HG03025 (cell line): ENCODE measurements at regions not wholly inside any gene's neighbourhood (a gene's known extent, or its start where the extent isn't known, plus 50 kb on each side); places are given as distances from the start of the nearest gene placed in this dataset.
"Not testable (repeated sequence)": the region's sequence is repeated elsewhere in the genome, so short reads cannot be mapped to it uniquely, and the experiment has no call there.

ENCODE experiments used
- ATAC-seq: cut with Tn5 transposase; IDR thresholded peaks from one replicate; pipeline ENCODE4 v1.9.1; 2021; ENCODE audit warnings: mild to moderate bottlenecking, moderate library complexity; ENCODE audit not compliant: unreplicated experiment, low FRiP score

GRCh38 chr3:110568246-110568645 lies 503.4 kb upstream of the NECTIN3 start:
- no peak for ATAC-seq

- ATAC-seq = no peak
These were observed 502.5 kb upstream of the NECTIN3 start for GRCh38 chr3:110569073-110569472.

GRCh38 chr3:110575702-110576101 lies 495.9 kb upstream of the NECTIN3 start:
- no peak for ATAC-seq

- no peak for ATAC-seq
These were observed 494.7 kb upstream of the NECTIN3 start for GRCh38 chr3:110576960-110577359.

GRCh38 chr3:110577854-110578253 lies 493.8 kb upstream of the NECTIN3 start:
- no peak for ATAC-seq

- ATAC-seq = no peak
These were observed 491.6 kb upstream of the NECTIN3 start for GRCh38 chr3:110579840-110580550.

- ATAC-seq = no peak
These were observed 488.2 kb upstream of the NECTIN3 start for GRCh38 chr3:110583373-110583935.

- no peak for ATAC-seq
These were observed 482.7 kb upstream of the NECTIN3 start for GRCh38 chr3:110588906-110589305.

- ATAC-seq = no peak
These were observed 482.3 kb upstream of the NECTIN3 start for GRCh38 chr3:110589341-110589740.

GRCh38 chr3:110593749-110594148 lies 477.9 kb upstream of the NECTIN3 start:
- no peak for ATAC-seq

- ATAC-seq = no peak
These were observed 472.6 kb upstream of the NECTIN3 start for GRCh38 chr3:110598847-110599490.

- no peak for ATAC-seq
These were observed 463.1 kb upstream of the NECTIN3 start for GRCh38 chr3:110608566-110608965.

- ATAC-seq = no peak
These were observed 459.6 kb upstream of the NECTIN3 start for GRCh38 chr3:110612045-110612444.

GRCh38 chr3:110614186-110614585 lies 457.4 kb upstream of the NECTIN3 start:
- no peak for ATAC-seq

GRCh38 chr3:110615454-110615853 lies 456.2 kb upstream of the NECTIN3 start:
- ATAC-seq = no peak

GRCh38 chr3:110618512-110619226 lies 452.9 kb upstream of the NECTIN3 start:
- no peak for ATAC-seq

- ATAC-seq = no peak
These were observed 451.5 kb upstream of the NECTIN3 start for GRCh38 chr3:110620118-110620517.

GRCh38 chr3:110623571-110623970 lies 448.0 kb upstream of the NECTIN3 start:
- ATAC-seq = no peak

- ATAC-seq = no peak
These were observed 447.0 kb upstream of the NECTIN3 start for GRCh38 chr3:110624576-110624975.

GRCh38 chr3:110625201-110625747 lies 446.3 kb upstream of the NECTIN3 start:
- ATAC-seq = no peak

- not testable (repeated sequence) for ATAC-seq
These were observed 444.9 kb upstream of the NECTIN3 start for GRCh38 chr3:110626652-110627111.
